GM19043 (cell line): ENCODE measurements at regions not wholly inside any gene's neighbourhood (a gene's known extent, or its start where the extent isn't known, plus 50 kb on each side); places are given as distances from the start of the nearest gene placed in this dataset.
"Not testable (repeated sequence)": the region's sequence is repeated elsewhere in the genome, so short reads cannot be mapped to it uniquely, and the experiment has no call there.

Experiments
- ATAC-seq: cut with Tn5 transposase; IDR thresholded peaks from one replicate; pipeline ENCODE4 v1.9.1; 2021; ENCODE audit warnings: low read depth; ENCODE audit not compliant: unreplicated experiment

DNA sequence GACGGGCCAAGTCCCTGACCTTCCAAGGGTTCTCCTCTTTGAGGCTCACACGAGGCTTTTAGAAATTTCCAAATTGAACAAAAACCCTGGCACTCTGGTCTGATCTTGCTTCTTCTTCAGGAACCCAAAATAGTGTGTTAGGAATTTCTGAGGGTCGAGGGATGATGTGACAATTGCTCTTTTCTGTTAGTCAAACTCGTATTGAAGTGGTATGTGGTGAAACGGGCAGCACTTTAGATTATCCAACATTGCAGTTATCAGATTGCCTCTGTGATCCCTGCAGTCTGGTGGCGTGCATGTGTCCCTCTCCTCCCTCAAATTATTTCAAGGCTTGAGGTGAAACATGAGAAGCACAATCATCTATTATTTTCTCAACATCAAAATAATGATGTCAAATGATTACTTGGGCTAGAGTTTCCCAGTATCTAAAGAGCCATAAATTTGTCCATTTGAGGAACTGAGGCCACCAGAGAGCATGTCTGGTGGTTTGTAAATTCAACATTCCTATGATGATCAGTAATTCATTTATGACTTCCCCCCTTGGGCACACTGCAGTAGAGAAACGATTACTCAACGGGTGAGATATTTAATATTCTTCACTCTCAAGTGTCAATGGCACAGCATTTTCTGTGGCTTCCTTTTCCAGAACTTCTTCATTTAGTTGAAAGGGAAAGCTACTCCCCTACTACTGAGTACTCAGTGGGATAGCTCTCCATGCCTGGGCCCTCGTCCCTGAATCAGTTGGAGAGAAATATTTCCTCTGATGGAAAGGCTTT lies 308.6 kb upstream of the MAP3K7 start:
- ATAC-seq, result no peak

DNA sequence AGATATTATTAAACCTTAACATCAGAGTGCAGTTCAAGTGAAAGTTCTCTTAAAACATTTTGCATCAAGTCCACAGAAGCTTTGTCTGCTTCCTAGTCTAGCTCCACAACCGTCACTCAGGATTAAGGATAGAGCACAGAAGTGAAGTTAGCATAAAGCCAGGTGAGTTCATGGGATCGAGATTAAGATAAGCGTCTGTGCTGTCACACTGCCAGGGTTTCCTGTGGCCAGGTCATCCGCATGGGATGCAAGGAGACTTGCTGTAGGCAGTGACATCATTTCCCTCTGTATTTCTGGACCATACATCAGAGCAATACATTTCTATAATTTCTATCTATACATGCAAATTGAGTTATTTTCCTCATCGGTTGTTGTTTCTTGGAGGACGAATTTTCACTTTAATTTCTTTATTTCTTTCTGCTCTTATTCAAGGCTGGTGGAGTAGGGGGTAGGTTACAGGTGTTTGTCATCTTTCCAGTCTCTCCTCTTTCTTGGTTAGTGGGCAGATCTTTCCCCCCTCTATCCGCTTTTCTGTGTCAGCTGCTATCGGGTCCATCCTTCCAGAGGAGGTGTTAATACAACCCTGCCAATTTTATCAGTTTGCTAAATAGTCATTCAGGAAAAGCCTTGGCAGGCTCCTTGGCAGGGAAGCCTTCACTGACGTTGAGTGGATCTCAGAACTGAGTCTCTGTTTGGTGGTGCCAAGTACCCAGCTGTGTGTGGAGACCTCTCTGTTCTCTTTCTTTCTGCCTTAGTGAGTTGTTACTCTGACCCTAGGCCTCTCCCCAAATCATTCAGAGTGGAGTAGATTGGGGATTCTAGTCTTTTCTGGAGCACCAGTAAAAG lies 307.6 kb upstream of the MAP3K7 start:
- no peak for ATAC-seq

DNA sequence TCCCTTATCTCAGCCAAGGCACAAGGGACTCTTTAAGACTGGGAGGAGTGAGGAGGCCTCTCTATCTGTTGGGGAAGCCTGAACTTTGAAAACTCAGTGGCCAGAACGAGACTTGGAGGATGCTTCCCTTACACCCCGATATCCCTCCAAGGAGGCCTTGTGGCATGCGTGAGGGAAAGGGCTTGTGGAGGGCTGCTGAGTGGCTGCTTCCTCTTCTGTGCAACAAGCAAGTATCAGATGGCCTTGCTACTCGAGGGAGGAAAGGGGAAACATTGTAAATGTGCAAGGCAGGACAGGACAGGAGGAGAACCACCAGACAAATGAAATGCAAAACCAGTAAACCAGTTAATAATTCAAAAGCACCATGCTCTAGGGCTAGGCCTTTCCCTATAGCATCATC lies 306.5 kb upstream of the MAP3K7 start:
- no peak for ATAC-seq

DNA sequence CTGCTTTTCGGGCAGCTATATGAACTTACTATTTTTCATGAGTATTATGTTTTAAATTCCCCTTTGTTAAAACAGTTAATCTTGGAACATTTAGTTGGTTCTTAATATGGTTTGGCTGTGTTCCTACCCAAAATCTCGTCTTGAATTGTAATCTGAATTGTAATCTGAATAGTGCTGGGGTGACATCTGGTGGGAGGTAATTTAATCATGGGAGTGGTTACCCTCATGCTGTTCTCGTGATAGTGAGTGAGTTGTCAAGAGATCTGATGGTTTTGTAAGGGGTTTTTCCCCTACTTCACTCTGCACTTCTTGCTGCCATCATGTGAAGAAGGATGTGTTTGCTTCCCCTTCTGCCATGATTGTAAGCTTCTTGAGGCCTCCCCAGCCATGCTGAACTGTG lies 305.4 kb upstream of the MAP3K7 start:
- no peak for ATAC-seq

DNA sequence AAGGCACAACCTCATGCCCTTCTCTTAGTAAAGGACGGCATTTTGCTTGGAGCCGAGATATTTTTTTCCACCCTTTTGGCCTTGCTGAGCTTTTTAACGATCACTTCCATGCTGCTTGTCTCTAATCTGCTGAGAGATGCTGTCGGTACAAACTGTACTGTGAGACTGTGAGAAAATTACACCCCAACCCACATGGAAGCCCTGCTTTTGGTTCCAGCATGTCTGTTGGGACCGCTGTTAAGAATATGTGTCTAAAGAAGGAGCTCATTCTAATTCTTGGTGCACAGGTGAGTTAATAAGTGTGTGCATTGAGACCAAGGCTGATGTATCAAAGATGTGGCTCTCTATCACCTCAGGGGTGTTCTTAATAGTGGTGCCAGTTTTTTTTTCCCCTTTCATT lies 304.5 kb upstream of the MAP3K7 start:
- no peak for ATAC-seq

DNA sequence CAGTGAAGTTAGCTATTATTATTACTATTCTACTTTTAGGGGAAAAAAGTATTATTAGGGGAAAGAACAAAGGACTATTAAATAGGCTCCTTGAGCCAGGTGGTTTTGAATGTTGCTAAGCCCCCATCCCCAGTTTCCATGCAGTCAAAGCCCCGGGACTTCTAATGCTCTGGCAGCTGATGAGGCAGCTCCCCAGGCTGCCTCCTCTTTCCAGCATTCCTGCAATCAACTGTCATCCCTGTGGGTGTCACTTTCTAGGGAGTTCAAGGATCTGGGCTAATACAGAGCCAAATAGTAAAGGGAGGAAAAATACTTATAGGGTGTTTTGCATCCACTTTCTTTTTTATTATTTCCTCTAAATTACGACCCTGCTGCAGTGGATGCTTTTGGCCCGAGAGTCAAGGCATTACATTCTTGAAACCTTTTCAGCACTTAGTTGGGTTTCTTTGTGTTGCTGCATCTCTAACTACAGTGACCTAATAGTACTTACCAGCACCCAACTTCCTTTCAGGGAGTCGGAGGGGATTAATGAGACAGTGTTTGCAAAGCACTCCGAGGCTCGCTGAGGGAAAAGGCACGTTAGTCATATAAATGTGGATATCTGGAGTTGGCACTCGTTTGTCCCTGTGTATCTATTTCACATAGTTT lies 303.9 kb upstream of the MAP3K7 start:
- ATAC-seq, result no peak

DNA sequence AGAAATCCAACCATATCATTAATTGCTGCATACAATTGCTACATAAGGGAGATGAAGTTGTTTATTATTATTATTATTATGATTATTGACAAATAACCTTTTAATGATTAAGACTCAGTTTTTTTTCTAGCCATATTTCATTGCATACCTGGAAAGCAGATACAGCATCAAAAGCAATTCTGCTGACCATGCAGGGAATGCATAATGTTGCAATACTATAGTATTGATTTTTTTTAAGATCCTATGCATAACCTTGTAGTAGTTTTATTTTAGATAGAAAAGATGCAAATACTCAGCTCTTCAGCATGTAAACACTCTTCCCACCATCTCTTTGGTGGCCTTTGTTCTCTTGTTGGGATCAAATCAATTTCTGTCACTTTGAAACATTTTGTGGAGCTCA lies 300.9 kb upstream of the MAP3K7 start:
- ATAC-seq, result no peak

DNA sequence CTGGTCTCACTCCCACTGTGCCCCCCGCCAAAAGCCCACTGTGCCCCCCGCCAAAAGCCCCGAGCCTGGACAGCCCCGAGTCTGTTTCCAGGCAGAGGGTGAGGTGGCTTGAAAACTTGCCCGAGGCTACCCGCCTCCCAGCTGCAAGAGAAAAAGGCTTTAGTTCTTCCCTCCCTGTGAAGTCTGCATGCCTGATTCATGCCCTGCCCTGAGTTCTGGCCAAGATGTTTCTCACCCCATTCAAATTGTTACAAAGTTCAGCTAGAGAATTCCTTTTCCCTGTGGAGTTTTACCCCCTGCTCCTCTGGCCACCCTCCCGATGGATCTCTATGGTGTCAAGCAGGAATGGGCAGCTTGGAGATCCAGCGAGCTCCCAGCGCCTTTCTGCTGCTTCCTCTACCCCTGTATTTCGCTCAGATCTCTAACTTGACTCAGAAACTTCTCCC lies 298.8 kb upstream of the MAP3K7 start:
- no peak for ATAC-seq

DNA sequence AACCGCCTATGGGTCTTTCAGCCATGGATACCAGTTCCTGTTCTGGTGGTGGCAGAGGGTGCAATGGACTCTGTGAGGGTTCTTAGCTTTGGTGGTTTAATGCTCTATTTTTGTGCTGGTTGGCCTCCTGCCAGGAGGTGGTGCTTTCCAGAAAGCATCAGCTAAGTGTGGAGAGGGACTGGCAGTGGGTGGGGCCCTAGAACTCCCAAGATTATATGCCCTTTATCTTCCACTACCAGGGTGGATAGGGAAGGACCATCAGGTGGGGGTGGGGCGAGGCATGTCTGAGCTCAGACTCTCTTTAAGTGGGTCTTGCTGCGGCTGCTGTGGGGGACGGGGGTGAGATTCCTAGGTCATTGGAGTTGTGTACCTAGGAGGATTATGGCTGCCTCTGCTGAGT lies 298.3 kb upstream of the MAP3K7 start:
- ATAC-seq, result not testable (repeated sequence)

DNA sequence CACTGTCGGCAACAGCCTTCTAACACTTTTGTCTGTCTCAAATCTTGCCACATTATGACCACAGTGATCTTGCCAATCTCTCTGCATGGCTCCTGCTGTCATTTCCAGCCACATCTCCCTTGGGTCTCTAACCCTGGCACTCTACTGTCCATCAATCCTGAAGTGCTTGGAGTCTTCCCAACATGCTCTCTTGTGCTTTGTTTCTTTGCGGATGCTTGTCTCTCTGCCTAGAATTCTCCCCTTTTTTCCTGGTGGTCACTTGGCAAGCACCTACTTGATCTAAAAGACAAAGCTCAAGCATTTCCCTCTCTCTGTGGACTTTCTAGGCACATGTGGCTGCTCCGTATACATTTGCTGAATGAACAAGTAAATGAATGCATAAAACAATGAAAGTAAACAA lies 290.7 kb upstream of the MAP3K7 start:
- no peak for ATAC-seq

DNA sequence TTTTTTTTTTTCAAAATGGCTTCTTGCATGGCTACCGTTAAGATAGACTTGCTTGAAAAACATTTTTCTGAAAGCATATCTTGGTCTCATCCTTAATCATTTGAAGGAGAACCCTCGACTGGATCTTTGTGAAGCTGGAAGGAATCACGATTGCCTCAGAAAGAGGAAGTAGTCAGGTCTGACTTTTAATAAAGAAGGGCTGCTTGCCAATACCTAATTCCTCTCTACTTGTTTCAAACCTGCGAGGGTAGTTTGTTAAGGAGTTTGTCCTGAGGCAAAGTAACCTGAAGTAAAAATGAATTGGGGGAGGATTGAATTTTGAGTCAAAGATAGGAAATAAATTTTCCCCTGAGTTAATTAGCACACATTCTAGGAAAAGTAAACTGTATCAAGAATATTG lies 288.1 kb upstream of the MAP3K7 start:
- no peak for ATAC-seq

DNA sequence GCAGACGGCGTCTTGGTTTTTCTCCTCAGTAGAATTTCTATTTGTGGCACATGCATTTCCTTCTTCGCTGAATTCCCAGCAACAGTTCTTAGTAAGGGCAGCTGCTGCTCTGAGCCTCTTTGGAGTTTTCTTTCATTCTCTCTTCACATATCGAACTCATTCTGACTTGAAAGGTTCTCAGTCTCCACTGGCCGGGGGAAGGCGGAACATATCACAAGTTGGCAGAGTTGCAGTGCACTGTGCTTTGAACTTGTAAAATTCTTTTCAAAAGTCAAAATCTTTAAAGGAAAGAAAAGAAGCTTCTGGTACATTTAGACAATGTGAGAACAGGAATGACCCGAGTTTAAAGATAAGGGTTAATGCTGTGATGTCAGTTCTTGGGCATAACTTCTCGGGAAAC lies 286.1 kb upstream of the MAP3K7 start:
- no peak for ATAC-seq

DNA sequence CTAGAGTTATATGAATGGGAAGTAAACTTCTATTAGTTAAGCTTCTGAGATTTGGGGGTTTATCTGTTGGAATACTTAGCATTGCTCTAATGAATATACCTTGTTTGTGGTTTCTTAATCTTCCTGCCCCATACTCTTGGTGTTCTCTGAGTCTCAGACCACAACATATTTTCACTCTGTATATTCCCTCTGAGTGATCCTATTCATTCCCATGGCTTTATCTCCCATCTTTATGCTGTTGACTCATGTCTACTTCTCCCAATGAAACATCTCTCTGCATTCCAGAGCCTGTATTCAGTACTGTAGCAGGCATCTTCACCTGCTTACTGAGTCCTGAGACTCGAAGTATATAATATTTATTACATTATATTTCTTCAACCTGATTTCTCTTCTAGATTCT lies 283.7 kb upstream of the MAP3K7 start:
- no peak for ATAC-seq

DNA sequence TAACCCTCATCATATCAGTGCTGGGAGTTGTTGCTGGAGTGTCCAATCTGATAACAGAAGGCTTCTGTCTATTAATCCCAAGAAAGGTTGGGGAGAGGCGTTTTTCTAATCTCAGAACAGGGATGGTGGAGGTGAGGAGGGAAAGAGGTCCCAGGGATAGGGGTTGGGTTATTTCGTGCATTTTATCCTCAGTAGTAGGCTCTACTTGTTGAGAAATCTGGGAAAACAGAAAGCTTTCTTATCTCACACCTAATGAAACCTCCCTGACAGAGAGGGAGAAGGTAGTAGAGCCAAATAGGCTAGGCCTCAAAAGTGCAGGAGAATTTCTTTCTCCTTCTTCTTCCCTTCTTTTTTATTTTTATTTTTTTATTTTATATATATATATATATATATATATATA lies 281.8 kb upstream of the MAP3K7 start:
- no peak for ATAC-seq

DNA sequence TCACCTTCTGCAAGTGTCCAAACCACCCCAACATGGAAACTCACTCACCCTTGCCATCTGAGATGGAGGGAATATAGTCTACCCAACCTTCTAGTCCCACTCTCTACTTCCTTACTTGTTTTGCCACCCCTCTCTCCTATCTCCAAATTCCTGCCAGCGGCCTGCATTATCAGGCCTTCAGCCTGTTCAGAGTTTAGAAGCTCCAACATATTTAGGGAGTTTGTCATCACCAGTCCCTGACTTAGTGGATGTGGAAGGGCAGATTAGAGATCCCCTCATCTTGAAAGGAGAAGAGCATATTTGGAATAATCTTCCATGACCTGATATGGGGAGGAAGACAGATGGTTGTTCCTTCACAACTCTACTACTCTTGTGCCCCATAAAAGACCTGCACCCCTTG lies 281.4 kb upstream of the MAP3K7 start:
- no peak for ATAC-seq

DNA sequence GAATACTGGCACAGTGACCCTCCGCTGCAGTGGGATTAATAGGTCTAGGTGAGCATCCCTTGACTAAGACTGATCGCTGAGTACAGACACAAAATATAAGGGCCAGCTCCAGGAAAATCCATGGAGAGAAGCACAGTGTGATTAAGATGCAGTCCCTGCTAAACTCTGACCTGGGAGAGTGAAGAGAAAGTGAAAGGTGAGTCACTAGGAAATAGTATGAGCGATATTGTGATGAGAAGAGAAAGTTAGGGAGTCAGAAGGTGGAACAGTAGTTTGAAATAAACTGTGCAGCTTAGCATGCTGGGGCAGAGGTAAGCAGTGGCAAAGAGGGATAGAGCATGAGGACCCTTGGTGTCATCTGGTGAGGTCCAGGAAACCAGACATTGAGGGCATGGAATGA lies 278.6 kb upstream of the MAP3K7 start:
- ATAC-seq, result no peak

DNA sequence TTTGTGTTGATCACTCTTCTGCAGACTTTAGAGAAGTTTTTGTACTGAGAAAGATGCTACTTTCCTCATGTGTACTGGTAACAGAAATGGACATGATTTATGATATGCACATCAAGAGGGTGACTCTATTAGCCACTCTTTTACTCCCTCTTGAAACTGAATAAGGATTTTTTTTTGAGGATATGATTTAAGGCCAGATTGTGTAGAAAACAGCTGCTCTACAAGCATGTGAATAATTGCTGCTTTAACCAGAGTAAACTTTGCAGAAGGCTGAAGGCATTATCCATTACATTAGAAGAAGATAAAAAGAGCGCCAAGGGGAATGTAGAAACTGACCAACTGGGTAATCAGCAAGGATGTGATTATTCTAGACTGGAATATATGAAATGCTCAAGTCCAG lies 276.2 kb upstream of the MAP3K7 start:
- ATAC-seq, result no peak

DNA sequence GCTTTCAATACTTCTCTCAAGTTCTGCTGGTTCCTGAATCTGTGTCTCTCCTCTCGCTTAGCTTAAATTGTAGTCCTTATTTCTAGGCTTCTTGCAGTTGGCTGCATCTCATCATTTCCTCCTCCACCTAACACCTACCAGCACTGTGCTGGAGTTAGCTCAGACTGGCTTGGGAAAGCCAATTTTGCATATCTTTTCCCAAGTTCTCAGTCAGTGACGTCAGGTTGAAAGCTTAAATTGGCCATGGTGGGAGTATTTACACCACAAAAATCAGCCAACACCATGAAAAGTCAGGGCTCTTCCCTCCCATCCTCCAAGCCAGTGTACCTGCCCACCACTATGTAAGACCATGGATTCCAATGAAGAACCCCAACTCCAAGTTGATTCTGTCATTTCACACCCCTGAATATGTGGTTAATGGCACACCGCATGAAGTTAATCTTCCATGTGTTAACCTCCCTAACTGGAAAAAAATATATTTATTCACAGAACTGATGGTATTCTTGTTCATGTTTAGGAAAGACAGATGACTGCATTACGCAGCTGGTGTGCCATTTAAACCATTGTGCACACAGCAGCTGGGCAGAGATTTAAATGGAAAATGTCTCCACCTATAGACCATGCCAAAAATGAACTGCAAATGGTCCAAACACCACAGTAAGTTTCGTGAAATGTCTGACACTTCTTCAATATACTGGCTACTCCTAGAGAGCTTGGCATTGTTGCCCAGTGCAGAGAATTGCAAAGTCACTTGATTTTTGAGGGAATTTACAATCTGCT lies 274.1 kb upstream of the MAP3K7 start:
- no peak for ATAC-seq

DNA sequence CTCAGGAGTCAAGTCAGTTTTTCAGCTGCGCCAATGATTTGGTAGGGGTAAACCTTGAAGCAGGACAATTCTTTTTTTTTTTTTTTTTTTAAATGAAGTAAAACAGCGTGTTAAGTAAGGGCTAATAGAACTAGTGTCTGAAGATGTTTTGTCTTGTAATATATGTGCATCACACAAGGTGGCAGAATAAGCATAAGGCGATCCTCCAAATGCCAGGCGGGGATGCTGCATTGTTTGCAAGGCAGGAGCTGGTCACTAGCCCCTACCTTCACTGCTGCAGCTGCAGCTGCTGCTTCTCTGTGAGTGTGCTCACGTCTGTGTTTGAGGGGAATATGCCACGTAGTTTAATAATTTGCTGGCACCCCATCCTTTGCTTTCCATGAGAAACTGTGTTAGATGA lies 272.7 kb upstream of the MAP3K7 start:
- no peak for ATAC-seq

DNA sequence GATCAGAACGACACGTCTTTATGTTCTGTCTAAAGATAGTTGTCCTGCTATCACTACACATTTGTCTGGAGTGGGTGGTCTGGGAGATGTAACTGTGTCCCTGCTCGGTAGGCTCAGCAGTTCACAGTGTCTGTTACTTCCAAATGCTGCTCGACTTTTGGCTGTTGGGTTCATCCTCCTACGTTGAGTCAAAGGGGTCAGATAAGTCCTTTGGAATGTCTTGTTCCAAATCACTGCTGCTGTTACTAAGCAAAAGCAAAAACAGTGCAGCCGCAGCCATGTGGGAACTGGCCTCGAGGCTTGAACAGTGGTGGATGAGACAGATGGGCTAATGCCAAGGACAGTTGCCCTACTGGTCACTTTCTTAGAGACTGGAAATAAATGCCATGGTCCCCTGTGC lies 272.2 kb upstream of the MAP3K7 start:
- ATAC-seq, result no peak

DNA sequence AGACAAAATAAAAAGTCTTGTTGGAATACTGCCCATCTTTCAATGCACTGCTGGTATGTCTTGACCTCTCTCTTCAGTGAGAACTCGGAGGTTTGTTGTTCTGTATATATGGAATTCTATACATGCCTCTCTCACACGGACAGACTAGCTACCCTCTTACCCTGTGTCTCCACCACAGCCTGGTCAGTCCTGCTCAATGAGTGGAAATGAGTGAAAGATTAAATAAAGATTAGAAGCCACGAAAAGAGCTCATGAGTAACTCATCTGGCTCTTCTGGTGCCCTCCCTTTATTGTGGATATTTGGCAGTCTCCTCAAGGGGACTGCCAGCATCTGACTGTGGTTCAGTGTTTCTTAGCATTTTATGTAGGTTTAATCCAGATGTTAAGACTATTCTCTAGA lies 262.8 kb upstream of the MAP3K7 start:
- no peak for ATAC-seq
